DOHH2 (cell line): ENCODE measurements at regions not wholly inside any gene's neighbourhood (a gene's known extent, or its start where the extent isn't known, plus 50 kb on each side); places are given as distances from the start of the nearest gene placed in this dataset.

Source experiments
- H3F3A ChIP-seq: fragments of 200-600 bp; sonication (generic), shearing (Covaris generic); 2 replicates; pipeline ENCODE4 v1.6.0; 2016; ENCODE audit warnings: antibody characterized with exemption, mild to moderate bottlenecking; ENCODE audit not compliant: control insufficient read depth, insufficient read depth
- H3K27ac ChIP-seq: fragments of 200-600 bp; sonication (generic); 2 replicates; pipeline ENCODE4 v1.5.1; 2014; ENCODE audit warnings: low read depth, mild to moderate bottlenecking, low read length, moderate library complexity
- H3K27me3 ChIP-seq: fragments of 200-600 bp; sonication (generic); 2 replicates; pipeline ENCODE4 v1.6.1; 2014; ENCODE audit warnings: mild to moderate bottlenecking, low read length, mixed read lengths; ENCODE audit not compliant: control insufficient read depth
- H3K36me3 ChIP-seq: fragments of 200-600 bp; sonication (generic); 2 replicates; pipeline ENCODE4 v1.6.1; 2014; ENCODE audit warnings: mild to moderate bottlenecking, low read length, moderate library complexity, mixed read lengths; ENCODE audit not compliant: control insufficient read depth
- H3K4me1 ChIP-seq: fragments of 200-600 bp; sonication (generic); 2 replicates; pipeline ENCODE4 v1.6.1; 2014; ENCODE audit warnings: mild to moderate bottlenecking, low read length, mixed read lengths; ENCODE audit not compliant: control insufficient read depth
- H3K4me2 ChIP-seq: fragments of 200-600 bp; sonication (generic); 2 replicates; pipeline ENCODE4 v1.6.0; 2014; ENCODE audit warnings: mild to moderate bottlenecking, low read length, moderate library complexity
- H3K4me3 ChIP-seq: fragments of 200-600 bp; sonication (generic); 2 replicates; pipeline ENCODE4 v1.5.1; 2014; ENCODE audit warnings: mild to moderate bottlenecking, low read length, mixed read lengths
- H3K79me2 ChIP-seq: fragments of 200-600 bp; sonication (generic); 2 replicates; pipeline ENCODE4 v1.6.1; 2014; ENCODE audit warnings: mild to moderate bottlenecking, low read length, mixed read lengths; ENCODE audit not compliant: control insufficient read depth
- H3K9me2 ChIP-seq: fragments of 200-600 bp; sonication (generic); replicated peaks from 2 replicates; pipeline ENCODE4 v1.6.1; 2014; ENCODE audit warnings: mild to moderate bottlenecking, low read length, mixed read lengths; ENCODE audit not compliant: control insufficient read depth
- H3K9me3 ChIP-seq: fragments of 200-600 bp; sonication (generic); 2 replicates; pipeline ENCODE4 v1.6.1; 2014; ENCODE audit warnings: antibody characterized with exemption, low read length, mixed read lengths; ENCODE audit not compliant: control insufficient read depth, insufficient read depth
- H4K20me1 ChIP-seq: fragments of 200-600 bp; sonication (generic); 2 replicates; pipeline ENCODE4 v1.6.0; 2014; ENCODE audit warnings: low read depth, mild to moderate bottlenecking, antibody characterized with exemption, low read length, moderate library complexity; ENCODE audit not compliant: control insufficient read depth, insufficient read depth
- EZH2phosphoT487 ChIP-seq: fragments of 200-600 bp; sonication (generic); IDR thresholded peaks from 2 replicates; pipeline ENCODE4 v1.6.1; 2017; ENCODE audit warnings: borderline replicate concordance, mild to moderate bottlenecking, antibody characterized with exemption, low read length, moderate library complexity, mixed read lengths
- TF ChIP-seq, protein P1 (sequence below): fragments of 200-600 bp; sonication (generic); IDR thresholded peaks from one replicate; pipeline ENCODE4 v1.5.1; 2014; ENCODE audit warnings: antibody characterized with exemption, mild to moderate bottlenecking, low read depth, low read length; ENCODE audit not compliant: poor library complexity, severe bottlenecking

DNA sequence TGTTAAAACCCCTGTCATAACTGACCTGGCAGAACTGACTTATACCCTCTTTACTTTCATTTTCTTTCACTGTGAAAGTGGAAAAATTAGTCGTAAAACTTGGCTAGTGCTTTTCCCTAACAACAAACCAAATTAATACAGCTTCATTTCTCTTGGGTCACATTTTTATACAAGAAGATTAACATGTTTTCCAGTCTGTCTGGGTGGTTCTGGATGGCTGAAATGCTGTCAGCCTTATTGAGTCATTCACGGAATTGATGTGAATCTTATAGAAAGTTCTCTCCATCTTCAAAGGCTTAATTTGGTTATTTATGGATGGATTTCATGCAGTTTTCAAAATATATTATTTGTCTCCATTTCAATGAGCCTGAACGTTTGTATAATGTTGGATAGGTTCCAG, 440.0 kb downstream of the KCTD12 start:
- no peaks in the 10 kb centered on the region for H3K9me2 ChIP-seq
- H3F3A ChIP-seq = no peaks in the 10 kb centered on the region
- H4K20me1 ChIP-seq = no peaks in the 10 kb centered on the region
- no peaks in the 10 kb centered on the region for H3K9me3 ChIP-seq
- no peak overlapping the region for H3K4me2 ChIP-seq
- H3K27me3 ChIP-seq = no peaks in the 10 kb centered on the region
- H3K27ac ChIP-seq = no peak overlapping the region
- no peaks in the 10 kb centered on the region for H3K36me3 ChIP-seq
- H3K79me2 ChIP-seq = no peaks in the 10 kb centered on the region
- no peaks in the 10 kb centered on the region for H3K4me1 ChIP-seq
- TF ChIP-seq, protein P1, sequence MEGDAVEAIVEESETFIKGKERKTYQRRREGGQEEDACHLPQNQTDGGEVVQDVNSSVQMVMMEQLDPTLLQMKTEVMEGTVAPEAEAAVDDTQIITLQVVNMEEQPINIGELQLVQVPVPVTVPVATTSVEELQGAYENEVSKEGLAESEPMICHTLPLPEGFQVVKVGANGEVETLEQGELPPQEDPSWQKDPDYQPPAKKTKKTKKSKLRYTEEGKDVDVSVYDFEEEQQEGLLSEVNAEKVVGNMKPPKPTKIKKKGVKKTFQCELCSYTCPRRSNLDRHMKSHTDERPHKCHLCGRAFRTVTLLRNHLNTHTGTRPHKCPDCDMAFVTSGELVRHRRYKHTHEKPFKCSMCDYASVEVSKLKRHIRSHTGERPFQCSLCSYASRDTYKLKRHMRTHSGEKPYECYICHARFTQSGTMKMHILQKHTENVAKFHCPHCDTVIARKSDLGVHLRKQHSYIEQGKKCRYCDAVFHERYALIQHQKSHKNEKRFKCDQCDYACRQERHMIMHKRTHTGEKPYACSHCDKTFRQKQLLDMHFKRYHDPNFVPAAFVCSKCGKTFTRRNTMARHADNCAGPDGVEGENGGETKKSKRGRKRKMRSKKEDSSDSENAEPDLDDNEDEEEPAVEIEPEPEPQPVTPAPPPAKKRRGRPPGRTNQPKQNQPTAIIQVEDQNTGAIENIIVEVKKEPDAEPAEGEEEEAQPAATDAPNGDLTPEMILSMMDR = no peak
- TF ChIP-seq EZH2phosphoT487 = no peak
- no peak overlapping the region for H3K4me3 ChIP-seq

DNA sequence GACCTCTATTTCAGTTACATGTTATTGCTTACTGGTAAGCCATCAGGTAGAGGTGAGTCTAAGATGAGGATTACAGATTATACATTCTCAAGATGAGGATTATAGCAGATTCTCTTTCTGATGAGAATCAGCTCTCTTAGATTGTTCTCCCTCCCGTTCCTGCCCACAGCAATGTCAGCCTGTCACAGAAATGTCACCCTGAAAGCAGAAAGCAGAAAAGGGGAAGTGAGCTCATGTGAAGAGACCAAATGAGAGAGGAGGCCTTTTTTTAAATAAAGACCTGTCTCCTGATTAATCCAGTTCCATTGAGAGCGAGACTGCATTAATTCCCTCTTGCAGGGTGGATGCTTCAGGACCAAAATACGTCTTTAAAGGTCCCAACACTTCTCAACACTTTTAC, 445.6 kb downstream of the KCTD12 start:
- no peaks in the 10 kb centered on the region for H3F3A ChIP-seq
- no peaks in the 10 kb centered on the region for H4K20me1 ChIP-seq
- H3K79me2 ChIP-seq = no peaks in the 10 kb centered on the region
- no peaks in the 10 kb centered on the region for H3K9me3 ChIP-seq
- H3K27me3 ChIP-seq = no peaks in the 10 kb centered on the region
- TF ChIP-seq, protein P1 = no peak
- TF ChIP-seq EZH2phosphoT487 = no peak
- H3K4me1 ChIP-seq = peaks cover 8% of the 10 kb centered on the region
- H3K4me3 ChIP-seq = no peak overlapping the region
- H3K9me2 ChIP-seq = no peaks in the 10 kb centered on the region
- H3K27ac ChIP-seq = no peak overlapping the region
- H3K4me2 ChIP-seq = peak overlapping the region; percentile 37
- H3K36me3 ChIP-seq = no peaks in the 10 kb centered on the region

DNA sequence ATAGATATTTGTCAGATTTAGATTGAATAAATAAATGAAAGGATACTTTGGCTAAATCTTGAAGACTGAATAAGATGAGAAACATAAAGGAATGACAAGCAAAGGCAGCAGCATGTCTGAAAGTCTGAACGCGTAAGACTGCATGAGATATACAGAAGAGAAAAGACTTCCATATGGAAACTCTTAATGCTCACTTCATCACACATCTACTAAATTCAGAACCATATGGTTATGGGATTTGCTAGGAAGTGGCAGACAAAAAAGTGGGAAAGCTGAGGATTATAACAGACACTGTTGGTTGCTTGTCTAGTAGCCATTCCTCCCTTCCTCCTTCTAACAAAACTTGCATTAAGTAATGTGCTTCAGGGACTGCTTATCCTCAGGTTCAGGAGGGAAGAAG, 446.7 kb downstream of the KCTD12 start:
- no peaks in the 10 kb centered on the region for H4K20me1 ChIP-seq
- TF ChIP-seq EZH2phosphoT487 = no peak
- TF ChIP-seq, protein P1 = no peak
- no peak overlapping the region for H3K27ac ChIP-seq

DNA sequence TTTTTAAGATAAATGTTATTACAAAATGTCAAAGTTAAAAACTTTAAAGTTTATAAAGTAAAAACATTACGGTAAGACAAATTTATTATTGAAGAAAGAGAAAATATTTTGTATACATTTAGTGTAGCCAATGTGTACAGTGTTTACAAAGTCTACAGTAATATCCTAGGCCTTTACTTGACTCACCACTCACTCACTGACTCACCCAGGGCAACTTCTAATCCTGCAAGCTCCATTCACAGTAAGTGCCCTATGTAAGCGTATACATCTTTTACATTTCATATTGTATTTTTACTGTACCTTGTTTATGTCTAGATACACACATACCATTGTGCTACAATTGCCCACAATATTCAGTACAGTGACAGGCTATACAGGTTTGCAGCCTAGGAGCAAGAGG, 448.2 kb downstream of the KCTD12 start:
- Histone ChIP-seq H3F3A (no peaks in the 10 kb centered on the region), H3K79me2 (no peaks in the 10 kb centered on the region), H3K9me3 (no peaks in the 10 kb centered on the region), H3K9me2 (no peaks in the 10 kb centered on the region), H3K27me3 (no peaks in the 10 kb centered on the region), H3K4me1 (peaks cover 8% of the 10 kb centered on the region), H3K4me3 (no peak overlapping the region), H3K36me3 (no peaks in the 10 kb centered on the region), H4K20me1 (no peaks in the 10 kb centered on the region), H3K27ac (no peak overlapping the region), H3K4me2 (no peak overlapping the region)
- TF ChIP-seq, protein P1 = no peak
- TF ChIP-seq EZH2phosphoT487 = no peak

More for the DNA sequence above, 446.7 kb downstream of the KCTD12 start:
- Histone ChIP-seq H3K79me2 (no peaks in the 10 kb centered on the region), H3K4me2 (no peak overlapping the region), H3K27me3 (no peaks in the 10 kb centered on the region), H3F3A (no peaks in the 10 kb centered on the region), H3K36me3 (no peaks in the 10 kb centered on the region), H3K4me1 (peaks cover 8% of the 10 kb centered on the region), H3K4me3 (no peak overlapping the region), H3K9me3 (no peaks in the 10 kb centered on the region), H3K9me2 (no peaks in the 10 kb centered on the region)
